GM19397 (cell line): ENCODE measurements at regions not wholly inside any gene's neighbourhood (a gene's known extent, or its start where the extent isn't known, plus 50 kb on each side); places are given as distances from the start of the nearest gene placed in this dataset.

Experiments
- ATAC-seq: cut with Tn5 transposase; IDR thresholded peaks from one replicate; pipeline ENCODE4 v1.9.1; 2021; ENCODE audit warnings: mild to moderate bottlenecking, moderate library complexity; ENCODE audit not compliant: unreplicated experiment

DNA sequence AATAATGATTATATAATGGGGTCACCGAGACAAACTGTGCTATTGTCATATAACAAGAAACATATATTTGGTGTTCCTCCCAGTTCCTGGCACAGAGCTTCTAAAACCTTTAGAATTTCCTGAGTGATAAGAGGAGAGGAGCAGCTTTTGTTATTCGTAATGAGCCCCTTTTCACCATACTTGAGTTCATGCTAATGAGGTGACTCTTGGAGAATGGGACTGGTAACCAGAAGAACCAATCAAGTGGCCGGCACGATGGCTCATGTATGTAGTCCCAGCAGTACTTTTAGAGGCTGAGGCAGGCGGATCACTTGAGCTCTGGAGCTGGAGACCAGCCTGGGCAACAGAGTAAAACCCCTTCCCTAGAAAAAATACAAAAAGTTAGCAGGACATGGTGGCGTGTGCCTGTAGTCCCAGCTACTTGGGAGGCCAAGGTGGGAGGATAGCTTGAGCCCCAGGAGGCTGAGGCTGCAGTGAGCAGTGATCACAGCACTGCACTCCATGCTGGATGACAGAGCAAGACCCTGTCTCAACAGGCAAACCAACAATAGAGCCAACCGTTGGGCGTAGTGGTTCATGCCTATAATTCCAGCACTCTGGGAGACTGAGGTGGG, 62.7 kb upstream of the FTH1 start:
- no peak for ATAC-seq

DNA sequence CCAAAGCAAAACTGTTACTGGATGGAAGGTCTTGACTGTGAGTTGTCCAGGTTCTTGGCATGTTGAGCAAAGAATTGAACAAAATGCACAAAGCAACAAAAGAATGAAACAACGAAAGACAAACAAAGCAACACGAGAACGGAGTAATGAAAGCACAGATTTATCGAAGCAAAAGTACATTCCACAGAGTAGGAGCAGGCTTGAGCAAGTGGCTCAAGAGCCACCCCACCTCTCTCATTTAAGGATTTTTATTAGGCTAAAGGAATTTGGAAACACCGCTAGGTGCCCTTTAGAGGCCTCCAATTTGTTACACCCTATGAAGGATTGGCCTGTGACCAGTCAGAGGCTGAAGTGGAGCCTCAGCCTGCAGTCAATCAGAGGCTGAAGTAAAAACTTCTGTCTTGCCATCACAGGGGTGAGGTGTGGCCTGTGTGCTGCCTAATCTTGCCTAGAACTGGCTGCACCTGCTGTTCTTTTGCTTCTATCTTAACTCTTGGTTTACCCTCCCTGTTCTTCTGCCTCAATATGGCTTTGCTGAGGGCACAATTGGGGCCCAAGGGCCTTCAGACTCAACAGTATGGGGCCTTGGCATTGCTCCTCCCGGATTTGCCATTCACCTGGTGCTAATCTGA, 59.4 kb upstream of the FTH1 start:
- no peak for ATAC-seq

DNA sequence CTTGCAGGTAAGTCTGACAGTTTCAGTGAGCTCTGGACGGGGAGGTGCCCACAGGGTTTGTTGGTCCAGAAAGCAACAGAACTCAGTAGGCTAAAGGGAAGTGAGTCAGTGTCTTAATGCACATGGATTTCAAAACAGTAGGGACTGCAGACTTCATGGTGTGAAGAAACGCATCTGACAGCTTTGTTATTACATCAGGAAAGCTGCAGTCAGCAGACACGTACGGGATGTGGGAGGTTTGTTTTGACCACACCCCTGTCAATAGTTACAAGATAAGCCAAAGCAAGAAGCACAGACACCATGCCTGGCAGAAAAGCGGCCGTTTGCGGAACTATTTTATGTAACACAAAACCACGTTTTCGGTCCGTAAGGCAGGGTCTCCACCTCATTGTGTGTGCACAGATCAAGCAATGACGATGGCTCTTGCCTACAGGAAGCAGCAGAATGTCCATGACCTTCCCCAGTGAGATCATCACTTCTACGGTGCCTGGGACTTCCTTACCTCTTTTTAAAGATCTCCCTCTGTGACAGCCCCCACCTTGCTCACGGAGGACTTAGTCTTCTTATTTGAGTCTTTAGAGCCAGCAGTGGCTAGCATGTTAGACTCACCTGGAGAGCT, 58.2 kb upstream of the FTH1 start:
- ATAC-seq = peak; percentile 78

DNA sequence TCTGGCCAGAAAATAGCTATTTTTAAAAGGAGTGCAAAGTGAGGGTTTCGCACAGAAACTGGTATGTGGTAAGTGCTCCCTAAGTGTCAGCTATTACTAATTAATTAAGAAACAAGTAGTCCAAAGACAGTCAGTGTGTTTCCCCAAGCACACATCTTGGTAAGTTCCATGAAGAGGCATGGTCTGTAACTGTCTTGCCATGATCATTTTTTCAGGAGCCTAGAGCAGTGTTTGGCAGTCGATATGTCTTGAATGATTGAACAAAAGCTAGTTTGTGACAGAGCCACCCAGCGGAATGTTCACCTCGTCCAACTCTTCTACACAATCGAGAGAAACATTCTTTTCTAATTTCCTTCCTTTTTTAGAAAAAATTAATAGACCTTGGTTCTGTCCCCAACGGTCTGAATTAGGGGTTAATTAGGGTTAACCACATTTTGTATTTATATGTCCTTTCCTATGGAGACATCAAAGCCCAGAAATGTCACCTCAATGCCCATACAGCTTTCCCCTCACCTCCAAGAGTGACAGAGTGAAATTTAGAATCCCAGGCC, 57.6 kb upstream of the FTH1 start:
- no peak for ATAC-seq

- ATAC-seq = no peak
These were observed 54.8 kb upstream of the FTH1 start for GRCh38 chr11:62022211-62022610.

DNA sequence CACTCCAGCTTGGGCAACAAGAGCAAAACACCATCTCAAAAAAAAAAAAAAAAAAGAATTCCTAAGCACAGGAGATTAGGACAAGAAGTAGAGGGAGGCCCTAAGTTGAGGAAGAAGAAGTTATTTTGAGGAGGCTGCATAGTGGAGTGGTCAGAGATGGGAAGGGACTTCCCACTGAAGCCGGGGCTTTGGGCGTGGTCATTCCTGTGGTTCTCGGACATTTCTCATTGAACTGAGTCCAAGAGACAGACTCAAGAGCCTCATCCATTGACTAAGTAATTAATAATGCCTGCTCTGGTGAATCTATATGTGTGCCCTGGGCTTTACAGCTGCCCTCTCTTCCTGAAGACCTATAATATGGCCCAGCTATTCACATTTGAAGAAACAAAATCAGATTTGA, 53.2 kb upstream of the FTH1 start:
- ATAC-seq = no peak

GRCh38 chr11:62018981-62019664, 51.7 kb upstream of the FTH1 start:
- no peak for ATAC-seq

DNA sequence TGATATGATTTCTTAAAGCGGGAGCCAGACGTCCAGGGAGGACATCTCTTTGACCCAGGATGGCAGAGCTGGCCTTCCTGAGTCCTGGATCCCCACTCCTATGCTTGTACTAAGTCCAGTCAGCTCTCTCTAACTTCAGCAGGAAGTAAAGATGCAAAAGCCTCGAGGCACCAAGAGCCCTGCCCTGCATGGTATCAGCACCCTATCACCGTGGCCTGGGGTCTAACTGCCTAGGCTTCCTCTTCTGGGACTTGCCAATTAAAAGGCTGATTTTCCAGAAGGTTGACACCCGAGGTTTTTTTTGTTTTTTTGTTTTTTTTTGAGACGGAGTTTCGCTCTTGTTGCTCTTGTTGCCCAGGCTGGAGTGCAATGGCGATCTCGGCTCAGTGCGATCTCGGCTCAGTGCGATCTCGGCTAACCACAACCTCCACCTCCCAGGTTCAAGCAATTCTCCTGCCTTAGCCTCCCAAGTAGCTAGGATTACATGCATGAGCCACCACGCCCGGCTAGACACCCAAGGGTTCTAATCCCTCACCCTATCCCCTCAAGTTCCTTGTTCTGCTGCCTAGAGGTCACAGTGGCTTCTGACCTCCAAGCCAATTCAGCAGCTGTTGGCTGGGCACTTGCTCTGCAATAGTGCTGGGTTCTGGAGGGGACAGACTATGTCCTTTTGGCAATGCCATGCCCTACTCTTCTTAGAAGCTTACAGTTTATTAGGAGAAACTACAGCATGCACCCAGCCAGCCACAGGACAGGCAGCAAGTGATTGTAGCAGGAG, 50.6 kb upstream of the FTH1 start:
- no peak for ATAC-seq
